ENCODE measurements at regions not wholly inside any gene's neighbourhood (a gene's known extent, or its start where the extent isn't known, plus 50 kb on each side); places are given as distances from the start of the nearest gene placed in this dataset.

GRCh38 chrX:147735364-147735763, 176.4 kb upstream of the FMR1 start:
- Mint-ChIP-seq H3K27me3 (ENCODE audit: low read depth) (peaks cover 51% of the 10 kb centered on the region), H3K9me3 (peaks cover 57 to 62% of the 10 kb centered on the region in 2 experiments), H3K4me1 (peaks cover 7 to 16% of the 10 kb centered on the region in 2 experiments), H3K27ac (no peak overlapping the region), H3K36me3 (ENCODE audit: insufficient read depth in 1 of 3, low read depth in 3 of 3) (peaks cover 0 to 3% (median 0%) of the 10 kb centered on the region in 3 experiments; a peak in 2 of 7 replicates), H3K4me3 (no peak overlapping the region)
- Histone ChIP-seq H3K18ac (ENCODE audit: insufficient read length, low read depth, low read length) (no peak overlapping the region), H2BK20ac (ENCODE audit: low read depth, low read length, poor library complexity, severe bottlenecking) (no peak overlapping the region), H2AK5ac (ENCODE audit: insufficient read length, low read length) (no peak overlapping the region), H3K79me1 (ENCODE audit: insufficient read depth, low read depth, low read length, poor library complexity, severe bottlenecking) (no peaks in the 10 kb centered on the region), H3K23ac (ENCODE audit: insufficient read length, low read depth, low read length) (no peak overlapping the region), H4K20me1 (ENCODE audit: control insufficient read depth, insufficient read depth, insufficient read length) (no peaks in the 10 kb centered on the region), H3K14ac (ENCODE audit: insufficient read depth, low read length) (no peak overlapping the region), H2BK5ac (ENCODE audit: insufficient read length, low read length) (no peak overlapping the region), H3K23me2 (ENCODE audit: insufficient read length, low read depth, low read length, poor library complexity, severe bottlenecking) (no peaks in the 10 kb centered on the region), H2BK12ac (ENCODE audit: insufficient read length, low read depth, low read length) (no peak overlapping the region), H4K8ac (replicated peaks; ENCODE audit: insufficient read length, low read depth, low read length) (no peak overlapping the region), H3K56ac (ENCODE audit: insufficient read length, low read depth, low read length) (no peak overlapping the region), H2BK15ac (ENCODE audit: low read depth, low read length) (no peak overlapping the region), H3K4me2 (ENCODE audit: insufficient read depth, insufficient read length, low read length) (no peak overlapping the region), H2BK120ac (ENCODE audit: low read depth, low read length, poor library complexity, severe bottlenecking) (no peak overlapping the region), H3K4me1 (ENCODE audit: insufficient read depth, low read length) (no peaks in the 10 kb centered on the region; the same call in 1 of the 2 replicates), H3T11ph (ENCODE audit: low read length) (no peak overlapping the region), H2AFZ (ENCODE audit: low read length) (no peak overlapping the region), H3K4ac (ENCODE audit: low read depth, low read length) (no peak overlapping the region), H3K9me3 (ENCODE audit: control insufficient read depth, low read depth, low read length) (peaks cover 49% of the 10 kb centered on the region), H3K27me3 (ENCODE audit: insufficient read depth, low read length) (no peaks in the 10 kb centered on the region), H4K91ac (ENCODE audit: insufficient read length, low read depth, low read length) (no peak overlapping the region), H3K9ac (ENCODE audit: extremely low read depth, insufficient read length, low read length) (no peak overlapping the region), H3K27ac (ENCODE audit: insufficient read length, low read depth, low read length) (no peak overlapping the region), H3K79me2 (ENCODE audit: insufficient read depth, low read length) (no peaks in the 10 kb centered on the region), H4K5ac (ENCODE audit: insufficient read length, low read depth, low read length) (no peak overlapping the region)
- DNase-seq: no peak
- no peak for TF ChIP-seq CTCF (conservative IDR thresholded peaks at IDR 0.05)

Data from H9 (cell line).